Spleen (tissue), 7 donors: ENCODE measurements at regions not wholly inside any gene's neighbourhood (a gene's known extent, or its start where the extent isn't known, plus 50 kb on each side); places are given as distances from the start of the nearest gene placed in this dataset.

Experiments used
- POLR2A ChIP-seq, 3 donors: fragments of 450-650 bp; IDR thresholded peaks; one replicate each; pipeline ENCODE4 v1.5.1; 2017; ENCODE audit warnings: antibody characterized with exemption in 3 of 3, mild to moderate bottlenecking in 1 of 3
- POLR2AphosphoS5 ChIP-seq, 3 donors: sonication (generic); formaldehyde crosslinking; IDR thresholded peaks; one replicate each; pipeline ENCODE4 v1.5.1; 2017; ENCODE audit warnings: antibody characterized with exemption in 3 of 3
- TF ChIP-seq, protein P1 (sequence below), 11 experiments: fragments of 200-600 bp in 7 of 11; fragments of 450-650 bp in 4 of 11; sonication (generic) in 4 of 11; IDR thresholded peaks in 8 of 11; conservative IDR thresholded peaks in 3 of 11; 1 replicate in 7 of 11; 2 replicates in 4 of 11; pipeline versions ENCODE4 v1.4.0 to v1.8.0; 2016 to 2021; ENCODE audit warnings: antibody characterized with exemption in 11 of 11, inconsistent platforms in 4 of 11, mild to moderate bottlenecking in 1 of 11
- donor health status: DM: no; HTN: no; CAD: no; lungs with moderate emphysema.
- donor health status: DM: no; HTN: no; CAD: no.
- donor health status: DM: no; HTN: no; CAD: no.

DNA sequence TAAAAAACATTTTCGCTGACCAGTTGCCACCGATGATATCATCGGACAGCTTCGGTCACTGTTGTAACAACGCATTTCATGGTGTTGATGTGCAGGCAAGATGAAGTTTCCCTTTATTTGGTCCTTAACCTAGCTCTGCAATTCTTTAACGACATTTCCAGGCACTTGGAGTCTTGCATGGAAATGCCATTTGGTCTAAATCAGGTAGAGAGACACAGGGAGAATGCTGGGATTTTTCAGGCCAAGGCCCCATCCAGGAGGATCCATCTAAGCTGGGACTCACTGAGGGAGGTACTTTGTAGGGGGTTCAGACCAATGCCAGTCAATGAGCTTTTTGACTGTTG is 121.5 kb upstream of the RCN1 start:
- TF ChIP-seq, protein P1, sequence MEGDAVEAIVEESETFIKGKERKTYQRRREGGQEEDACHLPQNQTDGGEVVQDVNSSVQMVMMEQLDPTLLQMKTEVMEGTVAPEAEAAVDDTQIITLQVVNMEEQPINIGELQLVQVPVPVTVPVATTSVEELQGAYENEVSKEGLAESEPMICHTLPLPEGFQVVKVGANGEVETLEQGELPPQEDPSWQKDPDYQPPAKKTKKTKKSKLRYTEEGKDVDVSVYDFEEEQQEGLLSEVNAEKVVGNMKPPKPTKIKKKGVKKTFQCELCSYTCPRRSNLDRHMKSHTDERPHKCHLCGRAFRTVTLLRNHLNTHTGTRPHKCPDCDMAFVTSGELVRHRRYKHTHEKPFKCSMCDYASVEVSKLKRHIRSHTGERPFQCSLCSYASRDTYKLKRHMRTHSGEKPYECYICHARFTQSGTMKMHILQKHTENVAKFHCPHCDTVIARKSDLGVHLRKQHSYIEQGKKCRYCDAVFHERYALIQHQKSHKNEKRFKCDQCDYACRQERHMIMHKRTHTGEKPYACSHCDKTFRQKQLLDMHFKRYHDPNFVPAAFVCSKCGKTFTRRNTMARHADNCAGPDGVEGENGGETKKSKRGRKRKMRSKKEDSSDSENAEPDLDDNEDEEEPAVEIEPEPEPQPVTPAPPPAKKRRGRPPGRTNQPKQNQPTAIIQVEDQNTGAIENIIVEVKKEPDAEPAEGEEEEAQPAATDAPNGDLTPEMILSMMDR (IDR thresholded peaks at IDR 0.05 in 8 of 11, conservative IDR thresholded peaks at IDR 0.05 in 3 of 11) = no peak
- TF ChIP-seq POLR2A (IDR thresholded peaks at IDR 0.05) (no peak), POLR2AphosphoS5 (IDR thresholded peaks at IDR 0.05) (no peak)
